OCI-LY3 (cell line): ENCODE measurements at regions not wholly inside any gene's neighbourhood (a gene's known extent, or its start where the extent isn't known, plus 50 kb on each side); places are given as distances from the start of the nearest gene placed in this dataset.

Experiments
- H2AFZ ChIP-seq: fragments of 200-600, 300-600 bp; shearing (Covaris generic); 2 replicates; pipeline ENCODE4 v1.6.0; 2014; ENCODE audit warnings: antibody characterized with exemption, low read depth, low read length
- H3K27ac ChIP-seq: fragments of 200-600, 300-600 bp; sonication (generic); 2 replicates; pipeline ENCODE4 v1.5.1; 2014; ENCODE audit warnings: mild to moderate bottlenecking, low read length, moderate library complexity, mixed read lengths
- H3K27me3 ChIP-seq: fragments of 200-600, 300-600 bp; sonication (generic); 2 replicates; pipeline ENCODE4 v1.6.1; 2014; ENCODE audit warnings: low read depth, low read length, mixed read lengths
- H3K36me3 ChIP-seq: fragments of 200-600, 300-600 bp; sonication (generic); replicated peaks from 2 replicates; pipeline ENCODE3; 2014; ENCODE audit warnings: low read depth, low read length, mixed read lengths
- H3K4me1 ChIP-seq: fragments of 300-600, 200-600 bp; sonication (generic); 2 replicates; pipeline ENCODE4 v1.6.1; 2014; ENCODE audit warnings: low read length, mixed read lengths
- H3K4me2 ChIP-seq: fragments of 200-600, 300-600 bp; sonication (generic); 2 replicates; pipeline ENCODE4 v1.6.1; 2014; ENCODE audit warnings: low read length, mixed read lengths
- H3K4me3 ChIP-seq: fragments of 300-600, 200-600 bp; sonication (generic); 2 replicates; pipeline ENCODE4 v1.5.1; 2014; ENCODE audit warnings: antibody characterized with exemption, mild to moderate bottlenecking, low read length, moderate library complexity
- H3K79me2 ChIP-seq: fragments of 300-600, 200-600 bp; shearing (Covaris generic); 2 replicates; pipeline ENCODE4 v1.6.1; 2014; ENCODE audit warnings: mild to moderate bottlenecking, low read length, mixed read lengths
- H3K9ac ChIP-seq: fragments of 300-600, 200-600 bp; shearing (Covaris generic); 2 replicates; pipeline ENCODE4 v1.6.0; 2014; ENCODE audit warnings: mild to moderate bottlenecking, low read length, moderate library complexity
- H3K9me3 ChIP-seq: fragments of 200-600, 300-600 bp; shearing (Covaris generic); 2 replicates; pipeline ENCODE4 v1.6.1; 2014; ENCODE audit warnings: low read length, mixed read lengths; ENCODE audit not compliant: insufficient read depth
- H4K20me1 ChIP-seq: fragments of 200-600, 300-600 bp; sonication (generic); 2 replicates; pipeline ENCODE4 v1.6.1; 2016; ENCODE audit warnings: low read length, mixed read lengths; ENCODE audit not compliant: insufficient read depth
- CTCF ChIP-seq: fragments of 200-600, 300-600 bp; sonication (generic); IDR thresholded peaks from 2 replicates; pipeline ENCODE4 v1.5.1; 2014; ENCODE audit warnings: antibody characterized with exemption, low read length, low read depth
- EZH2phosphoT487 ChIP-seq: fragments of 200-600 bp; shearing (Covaris generic); IDR thresholded peaks from 2 replicates; pipeline ENCODE4 v1.6.1; 2018; ENCODE audit warnings: antibody characterized with exemption, mixed run types, low read depth

GRCh38 chr2:158041400-158041799, 60.3 kb upstream of the UPP2 start:
- H3K4me2 ChIP-seq: no peak overlapping the region

GRCh38 chr2:158038901-158039300, 62.8 kb upstream of the UPP2 start:
- Histone ChIP-seq H3K27ac (no peak overlapping the region), H3K79me2 (no peaks in the 10 kb centered on the region), H3K4me1 (no peaks in the 10 kb centered on the region), H3K4me2 (no peak overlapping the region), H2AFZ (no peak overlapping the region), H4K20me1 (no peaks in the 10 kb centered on the region), H3K9me3 (no peaks in the 10 kb centered on the region), H3K9ac (no peak overlapping the region), H3K27me3 (no peaks in the 10 kb centered on the region), H3K4me3 (no peak overlapping the region), H3K36me3 (no peaks in the 10 kb centered on the region)
- TF ChIP-seq CTCF (no peak), EZH2phosphoT487 (no peak)

More at GRCh38 chr2:158041400-158041799, 60.3 kb upstream of the UPP2 start:
- no peaks in the 10 kb centered on the region for H3K4me1 ChIP-seq
- H3K27ac ChIP-seq: no peak overlapping the region
- no peaks in the 10 kb centered on the region for H3K27me3 ChIP-seq
- H3K4me3 ChIP-seq: no peak overlapping the region
- H2AFZ ChIP-seq: no peak overlapping the region
- no peaks in the 10 kb centered on the region for H3K79me2 ChIP-seq
- no peaks in the 10 kb centered on the region for H3K36me3 ChIP-seq
- no peak for TF ChIP-seq CTCF
- TF ChIP-seq EZH2phosphoT487: no peak
- no peaks in the 10 kb centered on the region for H3K9me3 ChIP-seq
- no peak overlapping the region for H3K9ac ChIP-seq
- H4K20me1 ChIP-seq: no peaks in the 10 kb centered on the region

GRCh38 chr2:158034198-158034866, 67.3 kb upstream of the UPP2 start:
- Histone ChIP-seq H4K20me1 (no peaks in the 10 kb centered on the region), H3K4me3 (no peak overlapping the region), H3K4me1 (no peaks in the 10 kb centered on the region), H3K36me3 (no peaks in the 10 kb centered on the region), H3K27me3 (no peaks in the 10 kb centered on the region), H3K9ac (no peak overlapping the region), H2AFZ (no peak overlapping the region), H3K79me2 (no peaks in the 10 kb centered on the region), H3K9me3 (no peaks in the 10 kb centered on the region), H3K4me2 (no peak overlapping the region), H3K27ac (no peak overlapping the region)
- TF ChIP-seq EZH2phosphoT487 (no peak), CTCF (peak; percentile 60)

- no peak overlapping the region for H3K9ac ChIP-seq
- H3K36me3 ChIP-seq: no peaks in the 10 kb centered on the region
- no peak overlapping the region for H3K27ac ChIP-seq
- TF ChIP-seq EZH2phosphoT487 (no peak), CTCF (no peak)
- no peaks in the 10 kb centered on the region for H3K27me3 ChIP-seq
- H3K4me2 ChIP-seq: no peak overlapping the region
- H3K79me2 ChIP-seq: no peaks in the 10 kb centered on the region
- no peaks in the 10 kb centered on the region for H3K4me1 ChIP-seq
- H3K4me3 ChIP-seq: no peak overlapping the region
- no peaks in the 10 kb centered on the region for H3K9me3 ChIP-seq
- H2AFZ ChIP-seq: no peak overlapping the region
- H4K20me1 ChIP-seq: no peaks in the 10 kb centered on the region
Observed at GRCh38 chr2:158031371-158031770, 70.3 kb upstream of the UPP2 start.
